BJ (cell line): ENCODE measurements at regions not wholly inside any gene's neighbourhood (a gene's known extent, or its start where the extent isn't known, plus 50 kb on each side); places are given as distances from the start of the nearest gene placed in this dataset.

Source experiments
- CTCF ChIA-PET: fragments of 350-600 bp; formaldehyde crosslinking; extraction: SDS; loops from one replicate; lab custom pipeline; 2021; ENCODE audit warnings: antibody characterized with exemption, inconsistent platforms; lab: Yijun Ruan, JAX
- POLR2A ChIA-PET: fragments of 300-600 bp; sonication (Branson Sonifier 250); formaldehyde crosslinking; extraction: SDS; loops from one replicate; lab custom pipeline; 2021; ENCODE audit warnings: antibody characterized with exemption; lab: Charles Lee
- DNase-seq: peaks from one replicate; pipeline ENCODE4 v3.0.0-alpha.2; 2011; ENCODE audit warnings: low read depth
- H3K27me3 ChIP-seq: 2 replicates; pipeline ENCODE4 v1.6.0; 2011; ENCODE audit warnings: low read length; ENCODE audit not compliant: control insufficient read depth, insufficient read depth
- H3K36me3 ChIP-seq: 2 replicates; pipeline ENCODE4 v1.5.1; 2011; ENCODE audit warnings: low read length; ENCODE audit not compliant: control insufficient read depth, insufficient read depth
- H3K4me3 ChIP-seq: 2 replicates; pipeline ENCODE4 v1.5.1; 2011; ENCODE audit warnings: low read depth, mild to moderate bottlenecking, control low read depth, low read length
- CTCF ChIP-seq: IDR thresholded peaks from 2 replicates; pipeline ENCODE4 v1.5.1; 2011; ENCODE audit warnings: low read depth, mild to moderate bottlenecking, control low read depth, inconsistent platforms, low read length, moderate library complexity; ENCODE audit not compliant: insufficient read depth

GRCh38 chr7:49260538-49260937 lies 336.2 kb downstream of the CDC14C start:
- no peak for TF ChIP-seq CTCF
- Histone ChIP-seq H3K4me3 (no peak overlapping the region), H3K27me3 (no peaks in the 10 kb centered on the region), H3K36me3 (no peaks in the 10 kb centered on the region)
- no peak for DNase-seq
- CTCF ChIA-PET = no interaction called here
- POLR2A ChIA-PET = no interaction called here

- DNase-seq = no peak
- no peak for TF ChIP-seq CTCF
- no peaks in the 10 kb centered on the region for H3K27me3 ChIP-seq
- CTCF ChIA-PET = no interaction called here
- POLR2A ChIA-PET = no interaction called here
- no peaks in the 10 kb centered on the region for H3K36me3 ChIP-seq
- no peak overlapping the region for H3K4me3 ChIP-seq
Observed at GRCh38 chr7:49261928-49262327, 337.6 kb downstream of the CDC14C start.

GRCh38 chr7:49264530-49264929 lies 340.2 kb downstream of the CDC14C start:
- Histone ChIP-seq H3K27me3 (no peaks in the 10 kb centered on the region), H3K36me3 (no peaks in the 10 kb centered on the region), H3K4me3 (no peak overlapping the region)
- no peak for DNase-seq
- POLR2A ChIA-PET = no interaction called here
- CTCF ChIA-PET = no interaction called here
- no peak for TF ChIP-seq CTCF

GRCh38 chr7:49273897-49274296 lies 349.6 kb downstream of the CDC14C start:
- no peak for TF ChIP-seq CTCF
- Histone ChIP-seq H3K4me3 (no peak overlapping the region), H3K27me3 (no peaks in the 10 kb centered on the region), H3K36me3 (no peaks in the 10 kb centered on the region)
- POLR2A ChIA-PET = no interaction called here
- no peak for DNase-seq
- CTCF ChIA-PET = no interaction called here

GRCh38 chr7:49279891-49280290 lies 355.5 kb downstream of the CDC14C start:
- POLR2A ChIA-PET = no interaction called here

More at GRCh38 chr7:49279891-49280290, 355.5 kb downstream of the CDC14C start:
- Histone ChIP-seq H3K36me3 (no peaks in the 10 kb centered on the region), H3K4me3 (no peak overlapping the region), H3K27me3 (no peaks in the 10 kb centered on the region)
- no peak for DNase-seq
- no peak for TF ChIP-seq CTCF
- CTCF ChIA-PET = no interaction called here
